PC-9 (cell line): ENCODE measurements at regions not wholly inside any gene's neighbourhood (a gene's known extent, or its start where the extent isn't known, plus 50 kb on each side); places are given as distances from the start of the nearest gene placed in this dataset.

Experiments used
- BruUV-seq: library from RNA; stranded (reverse); fragments of 400-500 nt; replicated peaks from 2 replicates; lab custom pipeline; 2021; lab: Mats Ljungman, UMichigan
- CTCF ChIA-PET: fragments of 300-600 bp; sonication (Branson Sonifier 250); formaldehyde crosslinking; loops from one replicate; lab custom pipeline; 2022; ENCODE audit warnings: antibody characterized with exemption; lab: Charles Lee
- POLR2A ChIA-PET: fragments of 300-600 bp; sonication (Branson Sonifier 250); formaldehyde crosslinking; loops from one replicate; lab custom pipeline; 2022; ENCODE audit warnings: antibody characterized with exemption; ENCODE audit not compliant: unreplicated experiment; lab: Charles Lee
- DNase-seq, 2 experiments: peaks; one replicate each; pipeline versions ENCODE4 v3.0.0 to v3.0.0-alpha.2; 2015 to 2022; ENCODE audit warnings: mixed read lengths in 1 of 2
- H2AFZ ChIP-seq: fragments of 200-600 bp; sonication (generic); 2 replicates; pipeline ENCODE4 v1.8.1; 2017; ENCODE audit warnings: antibody characterized with exemption
- H3F3A ChIP-seq: fragments of 200-600 bp; sonication (generic); 2 replicates; pipeline ENCODE4 v1.8.1; 2017; ENCODE audit warnings: antibody characterized with exemption, mild to moderate bottlenecking, low read depth; ENCODE audit not compliant: insufficient read depth
- H3K27ac ChIP-seq: fragments of 200-600 bp; sonication (generic); 2 replicates; pipeline ENCODE4 v1.6.1; 2016; ENCODE audit warnings: mixed run types
- H3K27me3 ChIP-seq: fragments of 200-600 bp; sonication (generic); 2 replicates; pipeline ENCODE4 v1.6.1; 2016; ENCODE audit warnings: low read depth, mixed run types; ENCODE audit not compliant: insufficient read depth
- H3K36me3 ChIP-seq: fragments of 200-600 bp; sonication (generic); 2 replicates; pipeline ENCODE4 v1.6.1; 2016; ENCODE audit warnings: low read depth, mixed run types
- H3K4me1 ChIP-seq: fragments of 200-600 bp; sonication (generic); replicated peaks from 2 replicates; pipeline ENCODE4 v1.6.1; 2016; ENCODE audit warnings: mixed run types; ENCODE audit not compliant: insufficient read depth
- H3K4me2 ChIP-seq: fragments of 200-600 bp; sonication (generic); 2 replicates; pipeline ENCODE4 v1.6.1; 2017; ENCODE audit warnings: mixed run types
- H3K4me3 ChIP-seq: fragments of 200-600 bp; sonication (generic); 2 replicates; pipeline ENCODE4 v1.6.1; 2016; ENCODE audit warnings: mixed run types
- H3K79me2 ChIP-seq: fragments of 200-600 bp; sonication (generic); 2 replicates; pipeline ENCODE4 v1.6.1; 2017; ENCODE audit warnings: low read depth, mixed run types
- H3K9me2 ChIP-seq: fragments of 200-600 bp; sonication (generic); 2 replicates; pipeline ENCODE4 v1.8.1; 2017; ENCODE audit warnings: mild to moderate bottlenecking; ENCODE audit not compliant: insufficient read depth
- H3K9me3 ChIP-seq: fragments of 200-600 bp; sonication (generic); 2 replicates; pipeline ENCODE4 v1.8.1; 2016; ENCODE audit warnings: low read depth; ENCODE audit not compliant: insufficient read depth
- H4K20me1 ChIP-seq: fragments of 200-600 bp; sonication (generic); 2 replicates; pipeline ENCODE4 v1.8.1; 2017; ENCODE audit not compliant: insufficient read depth
- CTCF ChIP-seq: fragments of 200-600 bp; sonication (generic); conservative IDR thresholded peaks from 2 replicates; pipeline ENCODE4 v1.6.1; 2017; ENCODE audit warnings: mixed run types, antibody characterized with exemption, mild to moderate bottlenecking, moderate library complexity
- EZH2 ChIP-seq: fragments of 200-600 bp; sonication (generic); IDR thresholded peaks from 2 replicates; pipeline ENCODE4 v1.8.0; 2017; ENCODE audit warnings: antibody characterized with exemption, low read depth
- intact Hi-C: fragments of 100-400 bp; cut with micrococcal nuclease; formaldehyde crosslinking; loops from one replicate; pipeline ENCODE4 v1.10.0; 2022; ENCODE audit not compliant: unreplicated experiment

- intact Hi-C loops: no loop called here
- DNase-seq: no peak
- no peaks in the 10 kb centered on the region for H4K20me1 ChIP-seq
- H3K36me3 ChIP-seq: no peaks in the 10 kb centered on the region
- H3K9me2 ChIP-seq: no peaks in the 10 kb centered on the region
- H3K27me3 ChIP-seq: no peaks in the 10 kb centered on the region
- no peak overlapping the region for H3K27ac ChIP-seq
- no peak overlapping the region for H2AFZ ChIP-seq
- no peaks in the 10 kb centered on the region for H3K4me1 ChIP-seq
- BruUV-seq: no TSS peak
- H3F3A ChIP-seq: no peaks in the 10 kb centered on the region; the same call in 1 of the 2 replicates
- no peak overlapping the region for H3K4me2 ChIP-seq
- POLR2A ChIA-PET: no interaction called here
- H3K9me3 ChIP-seq: no peaks in the 10 kb centered on the region
- TF ChIP-seq CTCF (no peak), EZH2 (no peak)
- no peaks in the 10 kb centered on the region for H3K79me2 ChIP-seq
- CTCF ChIA-PET: no interaction called here
- H3K4me3 ChIP-seq: no peak overlapping the region
These were observed 283.0 kb upstream of the FN1 start for GRCh38 chr2:215718890-215719289.

GRCh38 chr2:215718436-215718835 lies 282.6 kb upstream of the FN1 start:
- Histone ChIP-seq H2AFZ (no peak overlapping the region), H3K4me1 (no peaks in the 10 kb centered on the region; the same call in 1 of the 2 replicates), H3K27me3 (no peaks in the 10 kb centered on the region), H4K20me1 (no peaks in the 10 kb centered on the region), H3K4me3 (no peak overlapping the region), H3K79me2 (no peaks in the 10 kb centered on the region), H3K9me2 (no peaks in the 10 kb centered on the region), H3K4me2 (no peak overlapping the region), H3K36me3 (no peaks in the 10 kb centered on the region), H3K9me3 (no peaks in the 10 kb centered on the region), H3K27ac (no peak overlapping the region), H3F3A (no peaks in the 10 kb centered on the region; the same call in 1 of the 2 replicates)
- no peak for TF ChIP-seq EZH2
- ChIA-PET CTCF (no interaction called here), POLR2A (no interaction called here)
- intact Hi-C loops: no loop called here
- BruUV-seq: no TSS peak
- DNase-seq: no peak

GRCh38 chr2:215717501-215718381 lies 281.9 kb upstream of the FN1 start:
- no peaks in the 10 kb centered on the region for H3K9me3 ChIP-seq
- no peaks in the 10 kb centered on the region; the same call in 1 of the 2 replicates for H3F3A ChIP-seq
- no peak overlapping the region for H3K4me2 ChIP-seq
- no peak overlapping the region for H3K4me3 ChIP-seq
- no peak overlapping the region for H3K27ac ChIP-seq
- ChIA-PET CTCF (no interaction called here), POLR2A (no interaction called here)
- no peaks in the 10 kb centered on the region for H3K79me2 ChIP-seq
- no peaks in the 10 kb centered on the region for H4K20me1 ChIP-seq
- TF ChIP-seq EZH2: no peak
- no peak for TF ChIP-seq CTCF
- no peak for DNase-seq
- H2AFZ ChIP-seq: no peak overlapping the region
- no peaks in the 10 kb centered on the region for H3K36me3 ChIP-seq
- BruUV-seq: no TSS peak
- intact Hi-C loops: no loop called here
- no peaks in the 10 kb centered on the region for H3K9me2 ChIP-seq
- peaks cover 4% of the 10 kb centered on the region; the same call in 1 of the 2 replicates for H3K4me1 ChIP-seq
- H3K27me3 ChIP-seq: no peaks in the 10 kb centered on the region
